OCI-LY3 (cell line): ENCODE measurements at regions not wholly inside any gene's neighbourhood (a gene's known extent, or its start where the extent isn't known, plus 50 kb on each side); places are given as distances from the start of the nearest gene placed in this dataset.

Experiments used
- H2AFZ ChIP-seq: fragments of 200-600, 300-600 bp; shearing (Covaris generic); 2 replicates; pipeline ENCODE4 v1.6.0; 2014; ENCODE audit warnings: antibody characterized with exemption, low read depth, low read length
- H3K27ac ChIP-seq: fragments of 200-600, 300-600 bp; sonication (generic); 2 replicates; pipeline ENCODE4 v1.5.1; 2014; ENCODE audit warnings: mild to moderate bottlenecking, low read length, moderate library complexity, mixed read lengths
- H3K27me3 ChIP-seq: fragments of 200-600, 300-600 bp; sonication (generic); 2 replicates; pipeline ENCODE4 v1.6.1; 2014; ENCODE audit warnings: low read depth, low read length, mixed read lengths
- H3K36me3 ChIP-seq: fragments of 200-600, 300-600 bp; sonication (generic); replicated peaks from 2 replicates; pipeline ENCODE3; 2014; ENCODE audit warnings: low read depth, low read length, mixed read lengths
- H3K4me1 ChIP-seq: fragments of 300-600, 200-600 bp; sonication (generic); 2 replicates; pipeline ENCODE4 v1.6.1; 2014; ENCODE audit warnings: low read length, mixed read lengths
- H3K4me2 ChIP-seq: fragments of 200-600, 300-600 bp; sonication (generic); 2 replicates; pipeline ENCODE4 v1.6.1; 2014; ENCODE audit warnings: low read length, mixed read lengths
- H3K4me3 ChIP-seq: fragments of 300-600, 200-600 bp; sonication (generic); 2 replicates; pipeline ENCODE4 v1.5.1; 2014; ENCODE audit warnings: antibody characterized with exemption, mild to moderate bottlenecking, low read length, moderate library complexity
- H3K79me2 ChIP-seq: fragments of 300-600, 200-600 bp; shearing (Covaris generic); 2 replicates; pipeline ENCODE4 v1.6.1; 2014; ENCODE audit warnings: mild to moderate bottlenecking, low read length, mixed read lengths
- H3K9ac ChIP-seq: fragments of 300-600, 200-600 bp; shearing (Covaris generic); 2 replicates; pipeline ENCODE4 v1.6.0; 2014; ENCODE audit warnings: mild to moderate bottlenecking, low read length, moderate library complexity
- H3K9me3 ChIP-seq: fragments of 200-600, 300-600 bp; shearing (Covaris generic); 2 replicates; pipeline ENCODE4 v1.6.1; 2014; ENCODE audit warnings: low read length, mixed read lengths; ENCODE audit not compliant: insufficient read depth
- H4K20me1 ChIP-seq: fragments of 200-600, 300-600 bp; sonication (generic); 2 replicates; pipeline ENCODE4 v1.6.1; 2016; ENCODE audit warnings: low read length, mixed read lengths; ENCODE audit not compliant: insufficient read depth
- CTCF ChIP-seq: fragments of 200-600, 300-600 bp; sonication (generic); IDR thresholded peaks from 2 replicates; pipeline ENCODE4 v1.5.1; 2014; ENCODE audit warnings: antibody characterized with exemption, low read length, low read depth
- EZH2phosphoT487 ChIP-seq: fragments of 200-600 bp; shearing (Covaris generic); IDR thresholded peaks from 2 replicates; pipeline ENCODE4 v1.6.1; 2018; ENCODE audit warnings: antibody characterized with exemption, mixed run types, low read depth

GRCh38 chr15:69885173-69885955, 212.4 kb downstream of the TLE3 start:
- Histone ChIP-seq H3K4me2 (no peak overlapping the region), H3K9me3 (peaks cover 10% of the 10 kb centered on the region), H3K9ac (no peak overlapping the region), H3K4me3 (no peak overlapping the region), H3K27ac (no peak overlapping the region), H3K4me1 (peaks cover 24% of the 10 kb centered on the region), H3K79me2 (no peaks in the 10 kb centered on the region), H2AFZ (no peak overlapping the region), H3K27me3 (peaks cover 70% of the 10 kb centered on the region), H4K20me1 (no peaks in the 10 kb centered on the region), H3K36me3 (peaks cover 4% of the 10 kb centered on the region)
- TF ChIP-seq CTCF, result no peak
- no peak for TF ChIP-seq EZH2phosphoT487

- H3K4me2 ChIP-seq, result no peak overlapping the region
- peaks cover 4% of the 10 kb centered on the region for H3K36me3 ChIP-seq
- no peaks in the 10 kb centered on the region for H3K79me2 ChIP-seq
- no peak overlapping the region for H2AFZ ChIP-seq
- H3K4me3 ChIP-seq, result no peak overlapping the region
- no peak overlapping the region for H3K27ac ChIP-seq
- no peaks in the 10 kb centered on the region for H4K20me1 ChIP-seq
- H3K9ac ChIP-seq, result no peak overlapping the region
- peaks cover 81% of the 10 kb centered on the region for H3K27me3 ChIP-seq
- peaks cover 12% of the 10 kb centered on the region; the same call in 1 of the 2 replicates for H3K9me3 ChIP-seq
- peaks cover 8% of the 10 kb centered on the region for H3K4me1 ChIP-seq
- TF ChIP-seq EZH2phosphoT487 (no peak), CTCF (no peak)
These were observed 210.7 kb downstream of the TLE3 start for GRCh38 chr15:69887009-69887408.

GRCh38 chr15:69887553-69887952, 210.2 kb downstream of the TLE3 start:
- Histone ChIP-seq H3K4me2 (no peak overlapping the region), H3K4me1 (peaks cover 2% of the 10 kb centered on the region), H3K36me3 (peaks cover 4% of the 10 kb centered on the region), H3K9me3 (peaks cover 12% of the 10 kb centered on the region; the same call in 1 of the 2 replicates), H2AFZ (no peak overlapping the region), H3K27me3 (peaks cover 81% of the 10 kb centered on the region), H3K79me2 (no peaks in the 10 kb centered on the region), H3K9ac (no peak overlapping the region), H3K4me3 (no peak overlapping the region), H4K20me1 (no peaks in the 10 kb centered on the region), H3K27ac (no peak overlapping the region)
- TF ChIP-seq EZH2phosphoT487 (no peak), CTCF (no peak)

- TF ChIP-seq EZH2phosphoT487, result no peak
- TF ChIP-seq CTCF, result no peak
- Histone ChIP-seq H3K9ac (no peak overlapping the region), H4K20me1 (no peaks in the 10 kb centered on the region), H3K4me2 (no peak overlapping the region), H3K79me2 (no peaks in the 10 kb centered on the region), H3K9me3 (peaks cover 7% of the 10 kb centered on the region; the same call in 1 of the 2 replicates), H3K4me3 (no peak overlapping the region), H3K36me3 (peaks cover 1% of the 10 kb centered on the region), H2AFZ (no peak overlapping the region), H3K27ac (no peak overlapping the region), H3K27me3 (peaks cover 81% of the 10 kb centered on the region), H3K4me1 (no peaks in the 10 kb centered on the region)
These were observed 209.3 kb downstream of the TLE3 start for GRCh38 chr15:69888406-69888805.
